Liver (tissue), 8 donors: ENCODE measurements at regions not wholly inside any gene's neighbourhood (a gene's known extent, or its start where the extent isn't known, plus 50 kb on each side); places are given as distances from the start of the nearest gene placed in this dataset.

Source experiments
- DNase-seq: peaks from one replicate; pipeline ENCODE4 v3.0.0-alpha.2; 2017; ENCODE audit warnings: low spot score
- H3K27ac ChIP-seq, 2 donors: one replicate each; pipeline ENCODE4 v1.7.0; 2013; ENCODE audit warnings: inconsistent platforms in 2 of 2, low read length in 2 of 2, control low read depth in 1 of 2, low read depth in 1 of 2, mild to moderate bottlenecking in 1 of 2
- H3K27me3 ChIP-seq, 4 donors: one replicate each; pipeline versions ENCODE4 v1.6.1 to v1.7.0; 2013; ENCODE audit warnings: low read length in 3 of 4, inconsistent platforms in 1 of 4, mild to moderate bottlenecking in 1 of 4, moderate library complexity in 1 of 4; ENCODE audit not compliant: control insufficient read depth in 4 of 4, insufficient read depth in 4 of 4
- H3K36me3 ChIP-seq, 4 donors: one replicate each; pipeline versions ENCODE4 v1.6.1 to v1.7.0; 2013; ENCODE audit warnings: low read length in 3 of 4, mild to moderate bottlenecking in 3 of 4, low read depth in 1 of 4, moderate library complexity in 1 of 4; ENCODE audit not compliant: control insufficient read depth in 4 of 4, insufficient read depth in 3 of 4
- H3K4me1 ChIP-seq, 4 donors: one replicate each; pipeline versions ENCODE4 v1.6.1 to v1.7.0; 2013; ENCODE audit warnings: low read length in 3 of 4, mild to moderate bottlenecking in 3 of 4, moderate library complexity in 1 of 4; ENCODE audit not compliant: control insufficient read depth in 4 of 4, insufficient read depth in 4 of 4
- H3K4me3 ChIP-seq, 3 donors: one replicate each; pipeline versions ENCODE4 v1.6.1 to v1.7.0; 2013; ENCODE audit warnings: low read length in 3 of 3, control low read depth in 1 of 3, low read depth in 1 of 3, mild to moderate bottlenecking in 1 of 3
- H3K9ac ChIP-seq, 2 donors: one replicate each; pipeline ENCODE4 v1.7.0; 2013; ENCODE audit warnings: low read length in 2 of 2, mild to moderate bottlenecking in 2 of 2, moderate library complexity in 2 of 2, control low read depth in 1 of 2, low read depth in 1 of 2
- H3K9me3 ChIP-seq, 4 donors: one replicate each; pipeline versions ENCODE4 v1.6.1 to v1.7.0; 2013; ENCODE audit warnings: low read length in 3 of 4; ENCODE audit not compliant: control insufficient read depth in 4 of 4
- EGR1 ChIP-seq, 2 donors: IDR thresholded peaks; 2 replicates each; pipeline ENCODE4 v1.6.1; 2016 to 2018; ENCODE audit warnings: antibody characterized with exemption in 2 of 2, low read depth in 2 of 2
- FOXA2 ChIP-seq: IDR thresholded peaks from 2 replicates; pipeline ENCODE4 v1.6.1; 2016; ENCODE audit warnings: antibody characterized with exemption
- GABPA ChIP-seq, 2 donors: IDR thresholded peaks in 1 of 2; conservative IDR thresholded peaks in 1 of 2; 2 replicates each; pipeline ENCODE4 v1.6.1; 2016; ENCODE audit warnings: antibody characterized with exemption in 2 of 2, mild to moderate bottlenecking in 1 of 2, moderate library complexity in 1 of 2
- NR2F2 ChIP-seq: IDR thresholded peaks from 2 replicates; pipeline ENCODE4 v1.6.1; 2016; ENCODE audit warnings: antibody characterized with exemption
- RXRA ChIP-seq, 2 donors: IDR thresholded peaks; 2 replicates each; pipeline ENCODE4 v1.6.1; 2017 to 2018; ENCODE audit warnings: antibody characterized with exemption in 2 of 2, mild to moderate bottlenecking in 1 of 2
- TAF1 ChIP-seq: conservative IDR thresholded peaks from 2 replicates; pipeline ENCODE4 v1.6.1; 2016; ENCODE audit warnings: antibody characterized with exemption, mild to moderate bottlenecking
- WGBS: extraction: QIAGEN DNeasy Blood & Tissue Kit; methylation state at CpG from one replicate; pipeline ENCODE4 v1.1.7; 2013; 5-methylcytosine and 5-hydroxymethylcytosine counted together
- TF ChIP-seq, protein P1 (sequence below): fragments of 150-350 bp; IDR thresholded peaks from 2 replicates; pipeline ENCODE4 v1.5.1; 2017; ENCODE audit warnings: improper control_type of control experiment, low read depth, low read length; ENCODE audit not compliant: missing input control
- TF ChIP-seq, protein P2 (sequence below): IDR thresholded peaks from 2 replicates; pipeline ENCODE4 v1.6.1; 2016; ENCODE audit warnings: antibody characterized with exemption
- TF ChIP-seq, protein P3 (sequence below): IDR thresholded peaks from 2 replicates; pipeline ENCODE4 v1.6.1; 2016; ENCODE audit warnings: antibody characterized with exemption
- TF ChIP-seq, protein P4 (sequence below): IDR thresholded peaks from 2 replicates; pipeline ENCODE4 v1.6.1; 2016; ENCODE audit warnings: antibody characterized with exemption, mild to moderate bottlenecking
- TF ChIP-seq, protein P5 (sequence below): IDR thresholded peaks from 2 replicates; pipeline ENCODE4 v1.6.1; 2016; ENCODE audit warnings: antibody characterized with exemption
- donor health status: healthy.
- donor health status: healthy.
- donor health status: healthy.
- donor health status: healthy.
- donor health status: healthy.

DNA sequence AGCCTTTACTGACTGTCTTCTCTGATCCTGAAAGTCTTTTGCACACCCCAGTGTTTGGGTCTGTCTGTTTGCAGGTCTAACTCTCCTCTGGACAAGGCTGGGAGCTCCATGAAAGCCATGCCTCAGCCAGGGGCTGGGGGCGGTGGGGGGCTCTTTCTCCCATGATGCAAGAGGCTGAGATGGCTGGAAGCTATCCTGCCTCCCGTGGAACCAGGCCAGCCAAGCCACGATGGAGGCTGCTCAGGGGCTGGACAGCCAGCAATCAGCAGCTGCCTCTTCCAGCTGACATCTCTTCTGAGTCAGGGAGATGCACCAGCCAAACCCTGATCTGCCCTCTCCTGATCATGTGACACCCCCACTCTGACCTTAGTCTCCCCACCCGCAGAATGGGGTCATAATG, 154.0 kb downstream of the BARX1 start (continued):
- TF ChIP-seq, protein P1, sequence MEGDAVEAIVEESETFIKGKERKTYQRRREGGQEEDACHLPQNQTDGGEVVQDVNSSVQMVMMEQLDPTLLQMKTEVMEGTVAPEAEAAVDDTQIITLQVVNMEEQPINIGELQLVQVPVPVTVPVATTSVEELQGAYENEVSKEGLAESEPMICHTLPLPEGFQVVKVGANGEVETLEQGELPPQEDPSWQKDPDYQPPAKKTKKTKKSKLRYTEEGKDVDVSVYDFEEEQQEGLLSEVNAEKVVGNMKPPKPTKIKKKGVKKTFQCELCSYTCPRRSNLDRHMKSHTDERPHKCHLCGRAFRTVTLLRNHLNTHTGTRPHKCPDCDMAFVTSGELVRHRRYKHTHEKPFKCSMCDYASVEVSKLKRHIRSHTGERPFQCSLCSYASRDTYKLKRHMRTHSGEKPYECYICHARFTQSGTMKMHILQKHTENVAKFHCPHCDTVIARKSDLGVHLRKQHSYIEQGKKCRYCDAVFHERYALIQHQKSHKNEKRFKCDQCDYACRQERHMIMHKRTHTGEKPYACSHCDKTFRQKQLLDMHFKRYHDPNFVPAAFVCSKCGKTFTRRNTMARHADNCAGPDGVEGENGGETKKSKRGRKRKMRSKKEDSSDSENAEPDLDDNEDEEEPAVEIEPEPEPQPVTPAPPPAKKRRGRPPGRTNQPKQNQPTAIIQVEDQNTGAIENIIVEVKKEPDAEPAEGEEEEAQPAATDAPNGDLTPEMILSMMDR, result no peak
- TF ChIP-seq, protein P2, sequence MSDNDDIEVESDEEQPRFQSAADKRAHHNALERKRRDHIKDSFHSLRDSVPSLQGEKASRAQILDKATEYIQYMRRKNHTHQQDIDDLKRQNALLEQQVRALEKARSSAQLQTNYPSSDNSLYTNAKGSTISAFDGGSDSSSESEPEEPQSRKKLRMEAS, result no peak
- TF ChIP-seq FOXA2, result no peak

DNA sequence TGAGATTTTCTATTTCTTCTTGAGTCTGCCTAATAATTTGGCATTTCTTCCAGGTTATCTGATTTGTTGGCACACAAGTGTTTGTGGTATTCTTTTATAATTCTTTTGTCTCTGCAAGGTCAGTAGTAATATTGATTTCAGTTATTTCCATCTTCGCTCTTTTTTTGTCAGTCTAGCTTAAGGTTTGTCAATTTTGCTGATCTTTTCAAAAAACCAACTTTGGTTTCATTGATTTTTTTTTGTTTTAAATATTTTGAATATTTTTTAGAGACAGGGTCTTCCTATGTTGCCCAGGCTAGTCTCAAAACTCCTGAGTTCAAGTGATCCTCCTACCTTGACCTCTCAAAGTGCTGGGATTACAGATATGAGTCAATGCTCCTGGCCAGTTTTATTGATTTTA, 162.8 kb downstream of the BARX1 start:
- WGBS, result 95% methylated on average over 1 of the region's 1 CpG
- no peak overlapping the region for H3K27ac ChIP-seq

More for the DNA sequence above, 162.8 kb downstream of the BARX1 start:
- Histone ChIP-seq H3K9ac (no peak overlapping the region), H3K9me3 (peaks cover 0 to 4% (median 3%) of the 10 kb centered on the region in 4 donors), H3K27me3 (peaks cover 0 to 3% (median 0%) of the 10 kb centered on the region in 4 donors), H3K36me3 (no peaks in the 10 kb centered on the region), H3K4me1 (no peaks in the 10 kb centered on the region), H3K4me3 (no peak overlapping the region)
- TF ChIP-seq, protein P3, sequence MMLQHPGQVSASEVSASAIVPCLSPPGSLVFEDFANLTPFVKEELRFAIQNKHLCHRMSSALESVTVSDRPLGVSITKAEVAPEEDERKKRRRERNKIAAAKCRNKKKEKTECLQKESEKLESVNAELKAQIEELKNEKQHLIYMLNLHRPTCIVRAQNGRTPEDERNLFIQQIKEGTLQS, result no peak
- TF ChIP-seq RXRA (IDR thresholded peaks at IDR 0.05) (no peak), TAF1 (no peak), NR2F2 (no peak), GABPA (IDR thresholded peaks at IDR 0.05 in 1 of 2, conservative IDR thresholded peaks at IDR 0.05 in 1 of 2) (no peak), EGR1 (IDR thresholded peaks at IDR 0.05; ENCODE audit: low read depth in 2 of 2) (no peak)
- TF ChIP-seq, protein P1, result no peak
- TF ChIP-seq, protein P2, result no peak
- TF ChIP-seq, protein P4, sequence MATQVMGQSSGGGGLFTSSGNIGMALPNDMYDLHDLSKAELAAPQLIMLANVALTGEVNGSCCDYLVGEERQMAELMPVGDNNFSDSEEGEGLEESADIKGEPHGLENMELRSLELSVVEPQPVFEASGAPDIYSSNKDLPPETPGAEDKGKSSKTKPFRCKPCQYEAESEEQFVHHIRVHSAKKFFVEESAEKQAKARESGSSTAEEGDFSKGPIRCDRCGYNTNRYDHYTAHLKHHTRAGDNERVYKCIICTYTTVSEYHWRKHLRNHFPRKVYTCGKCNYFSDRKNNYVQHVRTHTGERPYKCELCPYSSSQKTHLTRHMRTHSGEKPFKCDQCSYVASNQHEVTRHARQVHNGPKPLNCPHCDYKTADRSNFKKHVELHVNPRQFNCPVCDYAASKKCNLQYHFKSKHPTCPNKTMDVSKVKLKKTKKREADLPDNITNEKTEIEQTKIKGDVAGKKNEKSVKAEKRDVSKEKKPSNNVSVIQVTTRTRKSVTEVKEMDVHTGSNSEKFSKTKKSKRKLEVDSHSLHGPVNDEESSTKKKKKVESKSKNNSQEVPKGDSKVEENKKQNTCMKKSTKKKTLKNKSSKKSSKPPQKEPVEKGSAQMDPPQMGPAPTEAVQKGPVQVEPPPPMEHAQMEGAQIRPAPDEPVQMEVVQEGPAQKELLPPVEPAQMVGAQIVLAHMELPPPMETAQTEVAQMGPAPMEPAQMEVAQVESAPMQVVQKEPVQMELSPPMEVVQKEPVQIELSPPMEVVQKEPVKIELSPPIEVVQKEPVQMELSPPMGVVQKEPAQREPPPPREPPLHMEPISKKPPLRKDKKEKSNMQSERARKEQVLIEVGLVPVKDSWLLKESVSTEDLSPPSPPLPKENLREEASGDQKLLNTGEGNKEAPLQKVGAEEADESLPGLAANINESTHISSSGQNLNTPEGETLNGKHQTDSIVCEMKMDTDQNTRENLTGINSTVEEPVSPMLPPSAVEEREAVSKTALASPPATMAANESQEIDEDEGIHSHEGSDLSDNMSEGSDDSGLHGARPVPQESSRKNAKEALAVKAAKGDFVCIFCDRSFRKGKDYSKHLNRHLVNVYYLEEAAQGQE, result no peak
- TF ChIP-seq, protein P5, sequence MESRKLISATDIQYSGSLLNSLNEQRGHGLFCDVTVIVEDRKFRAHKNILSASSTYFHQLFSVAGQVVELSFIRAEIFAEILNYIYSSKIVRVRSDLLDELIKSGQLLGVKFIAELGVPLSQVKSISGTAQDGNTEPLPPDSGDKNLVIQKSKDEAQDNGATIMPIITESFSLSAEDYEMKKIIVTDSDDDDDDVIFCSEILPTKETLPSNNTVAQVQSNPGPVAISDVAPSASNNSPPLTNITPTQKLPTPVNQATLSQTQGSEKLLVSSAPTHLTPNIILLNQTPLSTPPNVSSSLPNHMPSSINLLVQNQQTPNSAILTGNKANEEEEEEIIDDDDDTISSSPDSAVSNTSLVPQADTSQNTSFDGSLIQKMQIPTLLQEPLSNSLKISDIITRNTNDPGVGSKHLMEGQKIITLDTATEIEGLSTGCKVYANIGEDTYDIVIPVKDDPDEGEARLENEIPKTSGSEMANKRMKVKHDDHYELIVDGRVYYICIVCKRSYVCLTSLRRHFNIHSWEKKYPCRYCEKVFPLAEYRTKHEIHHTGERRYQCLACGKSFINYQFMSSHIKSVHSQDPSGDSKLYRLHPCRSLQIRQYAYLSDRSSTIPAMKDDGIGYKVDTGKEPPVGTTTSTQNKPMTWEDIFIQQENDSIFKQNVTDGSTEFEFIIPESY, result no peak
- no peak for DNase-seq
